Occipital lobe (tissue), 1 donor: ENCODE measurements at regions not wholly inside any gene's neighbourhood (a gene's known extent, or its start where the extent isn't known, plus 50 kb on each side); places are given as distances from the start of the nearest gene placed in this dataset.
"Not testable (repeated sequence)": the region's sequence is repeated elsewhere in the genome, so short reads cannot be mapped to it uniquely, and the experiment has no call there.

ENCODE experiments used
- DNase-seq: peaks from one replicate; lab custom pipeline; 2025; lab: John Stamatoyannopoulos, UW

DNA sequence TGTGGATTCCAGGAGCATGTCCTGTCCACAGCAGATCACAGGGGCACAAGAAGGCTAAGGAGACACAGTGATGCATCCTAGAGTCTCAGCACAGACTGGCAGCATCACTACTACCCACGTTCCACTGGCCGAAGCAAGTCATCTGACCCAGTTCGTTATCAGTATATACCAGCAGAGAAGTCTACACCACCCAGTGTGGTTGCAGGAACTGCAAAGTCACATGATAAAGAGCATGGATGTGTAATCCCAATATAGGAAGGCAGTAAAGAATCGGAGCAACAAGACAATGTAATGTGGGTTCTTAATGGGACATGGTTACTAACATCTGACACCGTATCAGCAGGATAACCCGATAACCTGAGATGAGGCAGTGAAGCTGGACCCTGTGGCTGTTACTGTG lies 246.6 kb downstream of the RRAGC start:
- DNase-seq, result no peak

DNA sequence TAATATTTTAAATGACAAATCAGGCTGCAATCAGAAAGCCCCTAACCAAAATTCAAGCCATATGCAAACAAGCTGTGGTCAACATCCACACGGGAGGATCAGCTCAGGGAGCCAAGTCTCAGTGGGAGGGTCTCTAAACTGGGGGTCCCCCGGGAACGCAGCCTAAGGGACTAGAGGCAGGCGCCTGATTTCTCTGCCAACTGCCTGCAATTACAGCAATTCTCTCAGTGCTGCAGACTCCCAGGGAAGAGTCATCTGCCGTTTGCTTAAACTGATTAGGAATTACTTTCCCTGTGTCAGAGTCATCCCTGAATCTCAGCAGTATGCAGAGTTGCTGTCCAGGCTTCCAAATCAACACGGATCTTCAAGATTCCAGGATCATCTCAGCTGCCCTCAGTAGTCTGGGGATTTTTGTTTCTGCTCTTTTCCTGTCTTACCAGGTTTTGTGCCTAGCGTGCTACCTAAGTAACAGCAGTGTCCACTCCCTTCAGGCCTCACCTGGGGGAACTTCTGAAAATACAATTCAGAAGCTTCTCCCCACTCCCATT lies 247.8 kb downstream of the RRAGC start:
- no peak for DNase-seq

DNA sequence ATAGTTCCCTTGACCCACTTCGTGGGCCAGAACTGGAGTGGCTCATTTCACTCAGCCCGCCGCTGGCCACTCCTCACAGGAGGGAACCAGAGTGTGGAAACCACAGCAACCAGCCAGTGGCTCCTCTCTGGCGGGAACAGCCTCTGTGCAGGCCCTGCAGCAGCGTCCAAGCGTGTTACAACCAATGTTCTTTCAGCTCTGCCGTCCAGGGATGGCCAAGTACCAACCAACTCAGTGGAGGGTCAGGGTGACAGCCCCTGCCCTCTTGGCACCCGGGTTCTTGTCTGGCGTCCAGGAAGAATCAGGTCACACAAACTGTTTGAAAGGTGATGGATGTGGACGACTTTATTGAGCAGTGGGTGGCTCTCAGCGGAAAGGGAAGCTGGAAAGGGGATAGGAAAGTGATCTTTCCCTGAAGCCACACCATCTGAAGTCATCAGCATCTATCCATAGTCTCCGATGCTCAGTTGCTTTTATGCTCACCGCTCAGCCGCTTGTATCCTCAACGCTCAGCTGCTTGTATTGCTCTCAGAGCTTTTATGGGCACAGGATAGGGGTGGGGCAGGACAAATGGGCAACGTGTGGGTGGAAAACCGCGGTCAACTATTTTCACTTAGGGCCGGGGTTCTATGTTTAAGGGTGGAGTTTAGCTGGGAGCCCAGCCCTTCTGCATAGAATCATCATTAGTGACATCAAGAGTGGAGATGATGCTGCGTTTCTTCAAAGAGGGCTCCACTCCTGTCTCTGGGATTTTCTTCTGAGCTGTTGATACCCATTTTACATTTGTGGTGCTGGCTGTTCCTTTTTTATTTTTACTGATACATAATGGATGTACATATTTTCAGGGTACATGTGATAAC lies 250.2 kb downstream of the RRAGC start:
- DNase-seq, result no peak

DNA sequence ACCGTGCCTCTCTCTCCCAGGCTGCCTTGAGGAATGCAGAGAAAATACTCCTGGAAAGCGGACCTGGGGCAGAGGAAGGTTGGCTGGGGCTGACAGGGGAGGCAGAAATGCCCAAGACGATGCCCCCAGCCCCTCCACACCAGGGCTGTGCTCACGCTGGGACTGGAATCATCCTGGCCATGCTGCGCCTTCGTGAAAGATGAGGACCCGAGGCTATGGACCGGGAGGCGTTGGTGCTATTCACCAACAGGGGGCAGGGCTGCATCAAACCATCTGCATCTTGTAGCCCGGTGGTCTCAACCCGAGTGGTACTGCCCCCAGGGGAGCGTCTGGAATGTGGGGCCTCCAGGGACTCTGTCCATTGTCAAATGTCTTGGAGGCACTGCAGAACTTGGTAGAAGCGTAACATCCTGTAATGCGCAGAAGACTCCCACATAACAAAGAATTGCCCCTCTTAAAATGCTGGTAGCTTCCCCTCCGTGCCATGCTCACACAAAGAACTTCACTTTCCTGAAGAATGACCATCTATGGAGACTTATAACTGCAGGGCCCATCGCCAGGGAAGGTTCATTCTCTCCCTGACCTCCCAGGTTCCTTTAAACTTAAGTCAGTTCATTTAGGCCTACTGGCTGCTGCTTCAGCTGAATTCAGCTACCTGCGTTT lies 251.2 kb downstream of the RRAGC start:
- DNase-seq, result no peak

DNA sequence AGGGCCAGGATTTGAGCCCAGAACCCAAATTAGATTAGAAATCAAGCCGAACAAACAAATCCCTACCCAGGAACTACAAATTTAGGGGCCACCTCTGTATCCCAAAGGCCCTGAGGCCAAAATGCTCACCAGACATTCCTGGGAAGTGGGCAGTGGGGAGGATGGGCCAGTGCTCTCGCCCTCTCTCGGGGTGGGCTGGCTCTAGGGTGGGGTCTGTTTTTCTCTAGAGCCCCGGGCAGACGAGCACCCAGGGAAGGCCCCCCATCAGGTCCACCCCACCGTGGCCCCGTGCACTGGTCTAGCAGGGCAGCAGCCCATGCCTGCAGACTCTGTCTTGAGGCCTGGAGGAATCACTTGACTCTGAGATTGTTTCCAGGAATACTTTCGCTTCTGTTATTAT lies 252.0 kb downstream of the RRAGC start:
- DNase-seq, result no peak

DNA sequence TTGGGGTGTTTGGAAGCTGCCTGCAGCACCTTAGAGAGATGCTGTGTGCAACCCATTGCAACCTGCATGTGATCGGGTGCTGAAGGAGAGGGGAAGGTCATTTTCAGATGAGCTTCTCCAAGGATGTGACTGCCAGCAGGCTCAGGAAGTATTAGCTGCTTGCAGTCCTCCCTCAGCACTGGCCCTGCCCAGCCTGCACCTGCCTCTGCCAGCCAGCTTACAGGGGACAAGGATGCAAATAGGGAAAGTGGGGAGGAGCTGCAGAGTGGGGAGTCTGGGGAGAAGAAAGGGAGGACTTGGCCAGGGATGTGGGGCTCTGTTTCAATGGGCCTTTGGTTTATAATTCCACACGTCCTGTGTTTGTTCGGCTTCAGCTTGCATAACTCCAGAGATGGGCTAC lies 254.5 kb downstream of the RRAGC start:
- no peak for DNase-seq

DNA sequence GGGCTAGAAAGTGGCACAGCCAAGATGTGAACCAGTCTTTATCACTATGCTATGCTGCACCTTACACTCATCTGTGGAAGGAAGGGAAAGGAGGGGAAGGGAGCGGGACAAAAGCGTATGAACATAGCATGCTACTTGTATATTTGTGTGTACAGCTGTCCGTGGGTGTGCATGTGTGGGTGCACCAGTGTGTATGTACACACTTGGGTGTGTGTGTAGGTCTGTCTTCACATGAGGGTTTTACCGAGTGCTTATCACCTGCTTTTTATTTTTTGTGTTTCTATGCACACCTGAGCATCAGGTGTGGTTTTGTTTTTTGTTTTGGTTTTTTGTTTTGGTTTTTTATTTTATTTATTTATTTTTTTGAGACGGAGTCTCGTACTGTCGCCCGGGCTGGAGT lies 255.7 kb downstream of the RRAGC start:
- no peak for DNase-seq

DNA sequence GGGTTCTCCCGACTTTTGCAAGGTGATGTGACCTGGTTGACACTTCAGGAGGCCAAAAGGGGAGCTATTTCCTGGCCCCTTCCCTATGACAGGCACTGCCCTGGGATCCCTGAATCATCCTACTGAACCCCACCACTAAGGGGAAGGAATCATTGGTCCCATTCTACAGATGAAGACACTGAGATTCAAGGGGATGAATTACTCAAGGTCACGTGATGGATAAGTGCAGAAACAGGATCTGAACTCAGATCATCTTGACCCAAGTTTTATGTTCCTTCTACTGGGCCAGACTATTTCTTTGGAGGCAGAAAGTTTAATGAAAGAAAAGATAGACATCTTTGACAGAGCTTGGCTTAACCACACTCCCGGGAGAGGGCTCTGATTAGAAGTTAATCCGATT lies 258.7 kb downstream of the RRAGC start:
- DNase-seq, result no peak

DNA sequence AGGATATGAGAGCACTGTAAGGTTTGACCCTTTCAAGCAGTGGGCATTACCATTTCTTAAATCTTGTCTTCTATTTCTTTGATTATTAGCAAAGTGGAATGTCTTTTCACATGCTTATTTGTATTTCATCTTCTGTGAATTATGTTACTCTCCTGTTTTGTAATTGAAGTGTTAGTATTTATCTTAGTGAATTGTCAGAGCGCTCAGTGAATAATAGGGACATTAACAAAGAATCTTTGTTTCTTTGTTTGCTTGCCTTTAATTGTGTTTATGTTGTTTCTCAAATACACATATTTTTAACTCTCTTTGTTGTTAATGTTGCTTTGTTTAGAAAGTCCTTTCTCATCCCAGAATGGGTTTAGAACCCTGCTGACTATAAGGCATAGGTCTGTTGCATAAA lies 259.3 kb downstream of the RRAGC start:
- DNase-seq, result no peak

DNA sequence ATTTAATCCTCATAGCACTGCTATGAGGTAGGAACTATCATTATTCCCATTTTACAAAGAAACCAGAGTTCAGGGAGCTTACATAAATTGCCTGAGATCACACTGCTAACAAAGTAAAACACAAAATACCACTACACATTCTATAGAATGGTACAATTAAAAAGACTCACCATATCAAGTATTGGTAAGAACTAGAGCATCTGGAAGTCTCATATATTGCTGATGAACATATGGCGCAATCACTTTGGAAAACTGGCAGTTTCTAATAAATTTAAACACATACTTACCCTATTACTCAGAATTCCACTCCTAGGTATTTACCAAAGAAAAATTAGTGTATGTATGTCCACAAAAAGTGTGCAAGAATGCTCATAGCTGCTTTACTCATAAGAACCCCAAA lies 261.5 kb downstream of the RRAGC start:
- DNase-seq, result no peak

DNA sequence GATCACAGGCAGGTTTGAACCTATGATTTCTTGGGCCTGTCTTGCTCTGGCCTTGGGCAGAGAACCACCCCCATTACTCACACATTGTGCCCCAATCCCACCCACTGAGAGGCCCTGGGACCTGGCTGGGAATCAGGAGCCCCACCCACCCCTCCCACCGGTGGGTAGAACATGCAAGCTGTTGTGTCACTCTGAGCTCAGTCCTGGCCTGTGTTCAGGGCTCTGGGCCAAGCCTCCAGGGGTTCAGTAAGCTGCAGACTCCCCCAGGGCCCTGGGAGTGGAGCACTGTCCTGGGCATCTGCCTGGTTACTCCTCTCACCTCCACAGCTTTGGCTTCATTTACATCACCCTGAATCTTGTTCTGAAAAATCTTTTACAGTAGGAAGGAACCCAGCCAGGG lies 270.5 kb downstream of the RRAGC start:
- no peak for DNase-seq

DNA sequence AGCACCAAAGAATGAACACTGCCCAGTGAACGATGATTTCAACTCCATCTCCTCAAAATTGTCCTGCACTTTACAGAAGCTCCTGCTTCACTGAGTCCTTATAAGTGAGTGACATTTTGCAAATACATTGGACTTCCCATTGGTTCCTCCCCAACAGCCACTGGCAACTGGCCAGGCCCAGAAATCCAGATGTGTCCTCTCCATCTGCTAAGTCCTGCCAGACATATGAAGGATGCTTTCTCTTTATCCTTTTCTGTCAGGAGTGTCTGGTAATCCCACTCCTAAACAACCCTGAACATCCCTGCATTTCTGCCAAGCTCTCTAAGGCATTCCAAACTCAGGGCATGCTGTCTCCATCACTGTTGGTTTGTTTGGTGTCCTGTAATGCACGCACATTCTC lies 271.8 kb downstream of the RRAGC start:
- no peak for DNase-seq

DNA sequence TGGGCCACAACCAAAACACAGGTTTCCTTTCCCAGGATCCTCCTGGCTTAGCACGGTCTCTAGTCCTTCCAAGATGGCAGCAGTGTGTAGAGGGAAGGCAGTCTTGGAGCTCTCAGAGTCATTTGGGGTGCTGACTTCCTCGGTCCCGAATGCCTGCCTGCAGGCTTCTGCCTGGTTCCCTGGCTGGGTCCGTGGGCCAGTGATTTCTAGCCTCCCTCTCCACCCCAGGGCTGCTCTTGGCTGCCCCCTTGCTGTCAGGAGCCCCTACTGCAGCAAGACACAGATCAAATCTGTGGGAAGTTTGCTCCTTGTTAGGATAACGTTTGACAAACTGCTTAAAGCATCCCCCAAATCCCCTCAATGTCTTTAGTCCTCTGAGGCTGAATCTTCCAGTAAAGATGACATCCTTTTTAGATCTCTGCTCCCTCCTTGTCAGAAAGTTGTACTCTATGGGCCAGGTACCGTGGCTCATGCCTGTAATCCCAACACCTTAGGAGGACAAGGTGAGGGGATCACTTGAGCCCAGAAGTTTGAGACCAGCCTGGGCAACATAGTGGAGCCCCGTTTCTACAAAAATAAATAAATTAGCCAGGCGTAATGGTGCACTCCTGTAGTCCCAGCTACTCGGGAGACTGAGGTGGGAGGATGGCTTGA lies 272.5 kb downstream of the RRAGC start:
- DNase-seq, result no peak

DNA sequence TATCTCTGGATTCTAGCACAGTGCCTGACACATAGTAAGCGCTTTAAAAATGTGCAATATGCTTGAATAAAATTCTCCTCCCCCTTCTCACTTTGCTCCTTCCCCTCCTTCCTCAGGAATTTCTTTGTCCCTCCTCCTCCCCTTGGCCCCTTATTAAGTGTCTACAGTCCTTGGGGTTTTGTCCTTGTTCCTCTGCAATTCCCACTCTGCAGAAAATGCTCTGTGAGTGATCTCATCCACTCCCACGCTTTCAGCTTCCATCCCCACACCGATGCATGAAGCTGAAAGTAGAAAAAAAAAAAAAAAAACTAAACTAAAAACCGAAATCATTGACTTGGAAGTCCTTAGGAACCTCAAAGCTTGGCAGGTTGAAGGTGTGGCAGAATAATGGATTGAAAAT lies 273.6 kb downstream of the RRAGC start:
- no peak for DNase-seq

DNA sequence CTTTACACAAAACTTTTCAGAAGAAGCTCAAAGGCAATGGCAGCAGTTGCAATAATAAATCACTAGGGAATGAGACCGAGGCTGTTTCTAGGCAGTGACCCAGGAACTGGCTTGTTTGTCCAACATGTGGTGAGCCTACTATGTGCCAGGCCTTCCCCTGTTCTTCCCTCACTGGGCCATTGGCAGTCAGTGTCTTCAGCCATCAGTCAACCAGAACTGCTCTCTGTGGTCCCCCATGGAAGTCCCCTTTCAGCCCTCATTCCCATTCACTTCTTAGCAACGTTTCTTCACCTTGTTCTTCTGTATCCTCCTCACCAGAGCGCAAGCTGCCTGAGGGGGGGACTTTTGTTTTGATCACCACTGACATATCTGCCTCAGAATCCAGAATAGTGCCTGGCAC lies 274.1 kb downstream of the RRAGC start:
- DNase-seq, result no peak

DNA sequence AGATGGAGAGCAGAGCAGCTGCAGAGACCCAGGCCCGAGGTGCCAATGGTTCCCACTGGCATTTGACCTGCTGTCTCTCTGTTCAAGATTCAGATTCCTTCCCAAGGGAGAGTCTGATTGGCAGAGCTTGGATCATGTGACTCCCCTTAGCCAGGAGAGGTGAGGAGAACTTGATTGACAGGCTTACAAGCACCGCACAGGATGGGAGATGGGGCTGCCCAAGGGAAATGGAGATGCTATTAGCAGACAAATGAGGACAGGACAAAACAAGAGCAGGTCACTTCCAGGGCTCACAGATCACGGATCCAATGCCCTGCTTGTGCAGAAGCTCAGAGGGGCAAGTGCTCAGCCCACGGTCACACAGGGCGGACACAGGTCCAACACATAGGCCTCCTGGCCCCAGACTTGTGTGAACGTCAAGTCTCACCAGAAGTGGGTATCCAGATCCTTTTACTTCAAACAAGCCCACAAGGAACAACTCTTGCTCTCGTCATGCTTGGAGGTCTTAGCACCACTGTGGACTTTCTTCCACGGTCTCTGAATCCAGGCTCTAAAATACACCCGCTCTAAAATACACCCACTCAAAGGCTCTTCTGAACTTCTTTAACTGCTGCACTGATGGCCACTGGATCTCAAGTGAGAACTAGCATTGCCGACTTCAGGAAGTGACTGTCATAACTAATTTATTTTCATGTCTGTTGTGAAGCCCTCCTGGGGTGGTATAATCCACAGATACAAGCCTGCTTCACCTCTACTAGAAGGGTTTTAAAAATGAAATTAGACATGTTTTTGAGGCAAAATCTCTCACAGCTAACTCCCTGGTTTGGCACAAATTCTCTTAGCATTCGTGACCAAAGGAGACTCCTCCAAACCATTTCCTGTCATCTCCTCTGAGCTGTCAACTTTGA lies 274.9 kb downstream of the RRAGC start:
- DNase-seq, result no peak

DNA sequence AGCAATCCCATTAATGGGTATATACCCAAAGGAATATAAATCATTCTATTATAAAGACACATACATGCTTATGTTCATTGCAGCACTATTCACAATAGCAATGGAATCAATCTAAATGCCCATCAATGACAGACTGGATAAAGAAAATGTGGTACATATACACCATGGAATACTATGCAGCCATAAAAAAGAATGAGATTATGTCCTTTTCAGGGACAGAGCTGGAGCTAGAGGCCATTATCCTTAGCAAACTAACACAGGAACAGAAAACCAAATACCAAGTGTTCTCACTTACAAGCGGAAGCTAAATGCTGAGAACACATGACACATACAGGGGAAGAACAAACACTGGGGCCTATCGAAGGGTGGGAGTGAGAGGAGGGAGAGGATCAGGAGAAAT lies 276.3 kb downstream of the RRAGC start:
- DNase-seq, result not testable (repeated sequence)

DNA sequence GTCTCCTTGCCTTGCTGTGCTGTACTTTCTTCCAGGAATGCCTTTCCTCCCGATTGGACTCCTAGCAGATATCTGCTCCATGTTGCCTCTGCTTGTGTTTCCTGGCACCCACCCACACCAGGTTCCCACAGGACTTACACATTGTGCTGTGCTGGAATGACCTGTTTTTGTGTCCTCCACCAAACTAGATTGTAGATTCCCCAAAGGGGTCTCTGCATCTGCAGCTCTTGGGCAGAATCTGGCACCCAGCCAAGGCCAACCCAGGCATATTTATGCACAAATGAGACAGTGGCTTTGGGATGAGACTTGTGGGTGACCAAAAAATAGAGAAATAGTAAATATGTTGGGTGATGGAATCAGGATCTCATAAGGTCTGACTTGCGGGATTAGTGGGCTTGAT lies 278.2 kb downstream of the RRAGC start:
- DNase-seq, result no peak

DNA sequence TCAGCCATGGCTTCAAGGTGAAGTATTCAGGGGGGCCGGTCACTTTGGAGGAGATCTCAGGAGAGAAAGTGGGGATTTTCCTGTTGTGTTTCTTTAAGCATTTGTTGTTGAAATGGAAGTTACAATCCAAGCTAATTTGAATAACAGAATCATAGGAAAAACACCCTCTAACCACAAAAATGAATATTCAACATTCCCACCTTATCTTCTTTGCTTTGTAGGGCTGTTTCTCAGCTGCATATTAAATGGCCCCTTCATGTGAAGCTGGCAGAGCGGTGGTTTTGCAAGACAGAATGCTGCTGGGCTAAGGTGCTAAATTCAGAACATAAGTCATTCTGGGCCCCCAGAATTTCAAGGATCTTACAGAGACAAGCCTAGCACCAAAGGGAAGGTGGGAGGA lies 279.0 kb downstream of the RRAGC start:
- no peak for DNase-seq

DNA sequence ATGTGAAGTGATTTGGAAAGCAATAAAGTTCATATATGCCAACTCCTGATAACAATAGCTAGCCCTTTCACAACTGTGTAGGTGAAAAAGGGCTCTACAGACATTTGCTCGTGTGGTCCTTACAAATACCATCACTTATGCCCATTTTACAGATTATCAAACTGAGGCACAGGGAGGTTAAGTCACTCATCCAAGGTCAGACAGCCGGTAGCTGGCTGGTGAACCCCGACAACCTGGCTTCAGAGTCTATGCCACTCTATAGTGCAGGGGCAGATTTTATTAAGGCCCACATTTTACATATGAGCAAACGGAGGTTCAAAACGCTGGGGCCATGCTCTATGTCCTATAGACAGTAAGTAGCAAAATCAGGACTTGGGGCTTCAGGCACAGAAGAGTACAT lies 280.5 kb downstream of the RRAGC start:
- no peak for DNase-seq

DNA sequence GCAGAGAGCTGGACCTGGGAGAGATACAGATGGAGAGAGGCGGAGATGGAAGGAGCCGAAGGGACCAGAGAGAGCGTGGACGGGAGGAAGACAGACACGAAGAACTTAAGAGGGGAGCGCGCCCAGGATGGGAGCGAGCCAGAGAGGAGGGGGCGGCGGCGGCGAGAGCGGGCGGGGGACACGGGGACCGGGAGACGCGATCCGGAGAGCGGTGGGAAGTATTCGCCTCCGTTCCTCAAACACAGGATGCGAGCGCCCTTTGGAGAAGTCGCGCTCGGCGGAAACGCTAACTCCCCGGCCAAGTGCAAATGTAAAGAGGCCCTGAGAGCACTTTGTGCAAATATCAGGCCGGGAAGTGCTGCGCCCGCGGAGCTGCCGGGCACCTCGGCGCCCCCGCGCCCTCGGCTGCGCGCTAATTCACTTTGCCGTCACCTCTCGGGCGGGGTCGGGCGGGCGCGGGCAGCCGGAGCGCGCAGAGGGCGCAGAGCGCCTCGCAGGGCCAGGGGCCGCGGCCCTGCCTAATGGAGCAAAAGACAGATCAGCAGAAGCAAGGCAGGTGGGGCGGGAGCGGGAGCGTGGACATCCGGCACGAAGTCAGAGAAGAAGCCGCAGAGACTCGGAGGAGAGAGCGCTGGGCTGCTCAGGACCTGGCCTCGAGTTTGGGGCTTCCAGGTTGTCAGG lies 281.2 kb downstream of the RRAGC start:
- no peak for DNase-seq
